ENCODE measurements at regions not wholly inside any gene's neighbourhood (a gene's known extent, or its start where the extent isn't known, plus 50 kb on each side); places are given as distances from the start of the nearest gene placed in this dataset.

- DNase-seq (ENCODE audit: low read depth): no peak
These were observed 389.6 kb downstream of the YTHDC2 start for GRCh38 chr5:113902917-113903660.

- no peak for DNase-seq (ENCODE audit: low read depth)
These were observed 396.3 kb downstream of the YTHDC2 start for GRCh38 chr5:113909782-113910181.

GRCh38 chr5:113917997-113918396 lies 404.5 kb downstream of the YTHDC2 start:
- DNase-seq (ENCODE audit: low read depth): no peak

- no peak for DNase-seq (ENCODE audit: low read depth)
These were observed 408.8 kb downstream of the YTHDC2 start for GRCh38 chr5:113922343-113922742.

GRCh38 chr5:113935453-113935852 lies 422.0 kb downstream of the YTHDC2 start:
- DNase-seq (ENCODE audit: low read depth): no peak

- no peak for DNase-seq (ENCODE audit: low read depth)
These were observed 423.8 kb downstream of the YTHDC2 start for GRCh38 chr5:113937301-113937700.

- DNase-seq (ENCODE audit: low read depth): no peak
These were observed 421.9 kb upstream of the KCNN2 start for GRCh38 chr5:113939988-113940387.

GRCh38 chr5:113950186-113950585 lies 411.7 kb upstream of the KCNN2 start:
- DNase-seq (ENCODE audit: low read depth): no peak

GRCh38 chr5:113965225-113965624 lies 396.6 kb upstream of the KCNN2 start:
- no peak for DNase-seq (ENCODE audit: low read depth)

GRCh38 chr5:113969901-113970300 lies 392.0 kb upstream of the KCNN2 start:
- no peak for DNase-seq (ENCODE audit: low read depth)

GRCh38 chr5:113971454-113971853 lies 390.4 kb upstream of the KCNN2 start:
- DNase-seq (ENCODE audit: low read depth): no peak

- no peak for DNase-seq (ENCODE audit: low read depth)
These were observed 386.9 kb upstream of the KCNN2 start for GRCh38 chr5:113974976-113975375.

- DNase-seq (ENCODE audit: low read depth): no peak
These were observed 376.9 kb upstream of the KCNN2 start for GRCh38 chr5:113984928-113985327.

- no peak for DNase-seq (ENCODE audit: low read depth)
These were observed 376.4 kb upstream of the KCNN2 start for GRCh38 chr5:113985505-113985904.

GRCh38 chr5:113989278-113989912 lies 372.5 kb upstream of the KCNN2 start:
- no peak for DNase-seq (ENCODE audit: low read depth)

GRCh38 chr5:113989913-113990305 lies 372.0 kb upstream of the KCNN2 start:
- no peak for DNase-seq (ENCODE audit: low read depth)

GRCh38 chr5:114001076-114001475 lies 360.8 kb upstream of the KCNN2 start:
- DNase-seq (ENCODE audit: low read depth): no peak

- no peak for DNase-seq (ENCODE audit: low read depth)
These were observed 355.3 kb upstream of the KCNN2 start for GRCh38 chr5:114006582-114006981.

GRCh38 chr5:114007678-114008077 lies 354.2 kb upstream of the KCNN2 start:
- no peak for DNase-seq (ENCODE audit: low read depth)

- DNase-seq (ENCODE audit: low read depth): no peak
These were observed 351.5 kb upstream of the KCNN2 start for GRCh38 chr5:114010362-114010761.

- no peak for DNase-seq (ENCODE audit: low read depth)
These were observed 343.7 kb upstream of the KCNN2 start for GRCh38 chr5:114018186-114018585.

- no peak for DNase-seq (ENCODE audit: low read depth)
These were observed 323.1 kb upstream of the KCNN2 start for GRCh38 chr5:114038756-114039155.

GRCh38 chr5:114050087-114050486 lies 311.8 kb upstream of the KCNN2 start:
- no peak for DNase-seq (ENCODE audit: low read depth)

- DNase-seq (ENCODE audit: low read depth): no peak
These were observed 308.5 kb upstream of the KCNN2 start for GRCh38 chr5:114053372-114053771.

All from activated T-cell treated with anti-CD3 and anti-CD28 coated beads for 48 hours (primary cell).